HS-27A (cell line): ENCODE measurements at regions not wholly inside any gene's neighbourhood (a gene's known extent, or its start where the extent isn't known, plus 50 kb on each side); places are given as distances from the start of the nearest gene placed in this dataset.

ENCODE experiments used
- DNase-seq: peaks from one replicate; pipeline ENCODE4 v3.0.0-alpha.2; 2012; ENCODE audit warnings: low read depth, missing footprints

DNA sequence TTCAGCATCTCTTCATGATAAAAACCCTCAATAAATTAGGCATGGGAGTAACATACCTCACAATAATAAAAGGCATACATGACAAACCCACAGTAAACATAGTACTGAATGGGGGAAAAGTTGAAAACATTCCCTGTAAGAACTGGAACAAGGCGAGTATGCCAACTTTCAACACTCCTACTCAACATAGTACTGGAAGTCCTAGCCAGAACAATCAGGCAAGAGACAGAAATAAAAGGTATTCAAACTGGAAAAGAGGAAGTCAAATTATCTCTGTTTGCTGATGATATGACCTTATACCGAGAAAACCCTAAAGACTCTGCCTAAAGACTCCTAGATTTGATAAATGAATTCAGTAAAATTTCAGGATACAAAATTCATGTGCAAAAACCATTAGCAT lies 167.6 kb downstream of the TMEM38B start:
- DNase-seq, result no peak

DNA sequence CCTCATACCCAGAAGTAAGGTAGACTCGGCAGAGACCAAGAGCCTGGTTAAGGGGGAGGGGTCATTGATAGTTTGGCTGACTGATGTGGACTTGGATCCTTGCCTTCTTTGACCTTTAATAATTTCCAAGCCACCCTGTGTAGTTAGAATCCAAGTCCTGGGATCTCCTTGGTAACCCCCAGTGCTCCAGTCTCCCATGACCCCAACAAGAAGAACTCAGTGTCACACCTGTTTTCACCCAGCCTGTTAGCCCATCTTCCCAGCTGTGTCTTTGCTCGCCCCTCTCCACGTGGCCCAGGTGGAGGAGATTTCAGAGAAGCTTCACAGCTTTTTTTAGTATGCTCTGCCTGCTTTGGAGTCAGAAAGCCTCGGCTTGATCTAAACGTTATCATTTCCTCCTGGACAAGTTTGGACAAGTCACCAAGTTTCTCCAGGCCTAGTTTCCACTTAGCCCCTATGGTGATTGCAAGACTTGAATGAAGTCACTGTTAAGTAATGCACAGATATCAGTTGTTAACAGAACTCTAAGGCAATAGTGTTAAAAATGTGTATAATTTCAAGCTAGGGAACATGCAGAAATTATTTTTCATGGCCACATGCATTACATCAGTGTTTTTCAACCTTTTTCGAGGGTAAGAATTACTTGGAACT lies 170.0 kb downstream of the TMEM38B start:
- no peak for DNase-seq

DNA sequence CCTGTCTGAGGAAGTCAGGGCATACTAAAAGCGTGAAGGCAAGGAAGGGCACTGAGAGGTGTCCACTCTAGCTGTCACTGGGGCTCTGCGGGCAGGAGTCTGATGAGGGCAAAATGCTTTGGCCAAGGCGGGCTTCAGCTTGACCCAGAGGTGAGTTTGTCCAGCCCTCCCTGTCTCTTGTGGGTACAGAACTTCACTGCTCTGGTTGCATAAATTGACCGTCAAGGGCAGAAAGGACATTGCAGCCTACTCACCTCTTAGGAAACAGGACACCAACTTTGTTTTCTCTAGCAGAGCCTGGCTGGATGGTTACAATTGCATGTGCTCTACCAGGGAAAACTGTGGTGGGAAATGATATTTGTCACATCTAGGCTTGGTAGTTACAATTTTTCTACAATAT lies 170.9 kb downstream of the TMEM38B start:
- DNase-seq, result no peak

- DNase-seq, result no peak
These were observed 177.2 kb downstream of the TMEM38B start for GRCh38 chr9:105871540-105871939.

DNA sequence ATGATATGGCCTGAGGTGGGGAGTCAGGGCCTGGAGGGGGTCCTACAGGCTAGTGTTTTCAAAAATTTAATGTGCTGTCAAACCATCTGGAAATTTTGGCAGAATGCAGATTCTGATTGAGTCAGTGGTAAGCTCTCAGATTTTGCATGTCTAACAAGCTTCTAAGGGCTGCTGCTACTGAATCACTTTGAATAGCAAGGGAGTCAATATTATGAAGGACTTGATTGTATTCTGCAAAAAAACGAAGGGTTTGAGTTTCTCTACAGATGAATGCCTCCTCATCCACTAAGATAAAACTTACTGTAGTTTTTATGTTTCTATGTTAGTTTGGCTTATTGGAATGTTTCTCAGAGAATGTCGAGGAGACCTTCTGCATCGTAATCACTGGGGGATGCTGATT lies 179.5 kb downstream of the TMEM38B start:
- no peak for DNase-seq

GRCh38 chr9:105877721-105878120 lies 183.4 kb downstream of the TMEM38B start:
- DNase-seq, result no peak

GRCh38 chr9:105879181-105879580 lies 184.8 kb downstream of the TMEM38B start:
- DNase-seq, result no peak

DNA sequence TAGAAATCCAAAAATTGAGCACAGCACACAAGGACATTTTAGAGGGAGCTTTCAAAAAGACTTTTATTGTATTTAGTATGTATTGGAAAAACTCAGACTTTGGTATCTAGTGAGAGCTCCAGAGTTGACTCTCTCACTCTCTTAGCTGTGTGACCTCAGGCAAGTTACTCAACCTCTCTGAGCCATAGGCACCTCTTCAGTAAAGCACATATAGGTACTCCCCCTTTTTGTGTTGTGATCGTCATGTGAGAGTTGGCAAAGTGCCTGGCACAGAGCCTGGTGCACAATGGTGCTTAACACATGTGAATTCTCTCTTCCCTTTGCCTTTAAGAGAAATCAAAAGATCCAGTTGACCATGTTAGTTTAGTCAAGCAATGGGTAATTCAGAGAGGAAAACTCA lies 186.2 kb downstream of the TMEM38B start:
- DNase-seq, result no peak

- no peak for DNase-seq
These were observed 186.7 kb downstream of the TMEM38B start for GRCh38 chr9:105881021-105881420.

DNA sequence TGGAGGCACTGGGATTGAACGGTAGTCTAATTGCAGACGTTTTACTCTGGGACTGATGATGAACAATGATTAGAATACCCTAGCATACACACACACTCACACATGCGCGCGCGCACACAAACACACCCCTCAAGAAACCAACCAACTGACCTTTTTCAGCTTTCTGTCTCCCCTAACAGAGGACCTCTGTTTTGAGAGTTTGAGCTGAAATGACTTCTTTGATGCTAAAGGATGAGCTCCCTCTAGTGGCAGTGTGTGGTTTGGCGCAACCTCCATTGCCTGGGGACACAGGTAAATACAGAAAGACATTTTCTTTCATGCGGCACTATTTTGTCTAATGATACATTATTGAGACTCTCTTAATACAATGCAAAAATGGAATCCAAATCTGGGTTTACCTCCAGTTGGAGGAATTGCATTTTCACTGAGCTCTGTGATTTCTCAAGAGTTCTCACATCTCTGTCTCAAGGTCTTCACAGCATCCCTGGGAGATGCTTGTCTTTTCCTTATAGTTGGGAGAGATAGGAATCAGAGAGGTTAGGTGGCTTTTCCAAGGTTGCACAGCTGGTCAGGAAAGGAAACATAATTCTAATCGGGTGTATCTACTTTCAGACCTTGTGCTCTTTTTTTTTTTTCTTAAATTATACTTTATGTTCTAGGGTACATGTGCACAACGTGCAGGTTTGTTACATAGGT lies 187.5 kb downstream of the TMEM38B start:
- no peak for DNase-seq

- no peak for DNase-seq
These were observed 189.5 kb downstream of the TMEM38B start for GRCh38 chr9:105883847-105884246.

GRCh38 chr9:105884416-105884815 lies 190.1 kb downstream of the TMEM38B start:
- no peak for DNase-seq

DNA sequence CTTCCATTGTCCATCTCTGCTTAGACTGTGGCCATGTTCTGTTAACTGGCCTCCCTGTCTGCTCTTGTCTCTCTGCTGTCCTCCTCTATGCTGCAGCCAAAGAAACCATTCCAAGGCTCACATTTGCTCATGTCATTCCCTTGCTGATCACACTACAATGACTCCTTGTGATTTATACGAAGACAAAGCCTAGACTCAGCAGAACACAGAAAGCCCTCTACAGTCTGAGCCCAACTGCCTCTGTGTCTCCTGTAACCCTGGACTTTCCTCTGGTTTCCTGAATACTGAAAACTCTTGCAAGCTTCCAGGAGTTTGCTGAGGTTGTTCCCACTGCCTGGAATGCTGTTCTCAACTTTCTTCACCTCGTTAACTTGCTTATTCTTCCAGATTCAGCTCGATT lies 191.8 kb downstream of the TMEM38B start:
- DNase-seq, result no peak

DNA sequence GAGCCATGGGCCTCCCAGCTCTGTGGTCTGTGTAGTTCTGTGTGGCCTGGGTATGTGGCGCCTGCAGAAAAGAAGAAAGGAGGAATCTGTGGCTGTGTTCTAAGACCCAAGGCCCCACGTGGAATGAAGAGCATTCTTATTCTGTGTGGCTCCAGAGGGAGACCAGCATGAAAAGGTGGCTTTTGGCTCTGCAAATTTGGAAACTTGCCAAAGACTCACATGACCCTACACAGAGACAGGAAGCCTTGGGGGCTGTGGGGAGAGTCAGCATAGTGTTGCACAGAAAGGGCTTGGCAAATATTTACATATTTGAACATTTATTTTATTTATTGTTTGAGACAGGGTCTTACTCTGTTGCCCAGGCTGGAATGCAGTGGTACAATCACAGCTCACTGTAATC lies 193.3 kb downstream of the TMEM38B start:
- no peak for DNase-seq

DNA sequence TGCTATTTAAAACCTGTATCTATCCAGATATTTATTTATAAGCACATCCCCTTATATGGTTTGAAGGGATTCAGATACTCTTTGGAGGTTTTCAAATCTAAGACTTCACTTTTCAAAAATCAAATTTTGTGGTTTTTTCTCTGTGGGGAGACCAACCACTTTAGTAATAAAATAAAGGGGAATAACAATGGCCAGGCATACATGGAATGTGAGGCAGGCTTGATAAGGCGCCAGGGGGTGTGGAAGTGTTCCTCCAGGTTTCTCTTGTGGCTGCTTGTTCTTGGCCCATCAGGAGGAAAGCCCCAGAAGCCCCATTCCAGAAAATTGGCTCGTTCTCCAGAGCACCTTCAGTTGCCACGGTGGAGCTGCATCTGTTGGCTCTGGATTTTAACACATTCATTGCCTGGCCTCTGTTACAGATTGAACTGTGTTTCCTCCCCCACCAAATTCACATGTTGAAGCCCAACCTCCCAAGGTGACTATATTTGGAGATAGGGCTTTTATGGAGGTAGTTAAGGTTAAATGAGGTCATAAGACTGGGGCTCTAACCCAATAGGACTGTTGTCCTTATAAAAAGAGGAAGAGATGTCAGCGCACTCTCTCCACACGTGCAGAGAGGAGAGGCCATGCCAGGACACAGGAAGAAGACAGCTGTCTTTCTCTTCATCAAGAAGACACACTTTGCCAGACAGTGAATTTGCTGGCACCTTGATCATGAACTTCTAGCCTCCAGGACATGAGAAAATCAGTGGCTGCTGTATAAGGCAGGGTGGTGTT lies 195.9 kb downstream of the TMEM38B start:
- no peak for DNase-seq

DNA sequence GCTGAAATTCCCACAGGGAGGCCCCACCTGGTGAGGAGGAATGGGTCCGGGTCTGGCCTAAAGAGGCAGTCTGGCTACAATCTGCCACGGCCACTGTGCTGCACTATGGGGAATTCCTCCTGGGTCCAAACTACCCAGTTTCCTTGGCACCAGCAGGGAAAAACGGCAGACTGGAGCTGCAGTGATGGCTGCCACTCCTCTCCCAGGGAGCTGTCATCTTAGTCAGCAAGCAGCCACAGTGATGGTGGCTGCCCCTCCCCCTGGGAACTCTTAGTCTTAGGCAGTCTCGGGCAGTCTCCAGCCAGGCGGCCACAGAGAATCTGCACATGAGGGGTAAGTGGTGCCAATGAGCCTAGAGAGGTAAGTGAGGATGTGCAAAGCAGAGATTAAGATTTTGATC lies 205.8 kb downstream of the TMEM38B start:
- no peak for DNase-seq

DNA sequence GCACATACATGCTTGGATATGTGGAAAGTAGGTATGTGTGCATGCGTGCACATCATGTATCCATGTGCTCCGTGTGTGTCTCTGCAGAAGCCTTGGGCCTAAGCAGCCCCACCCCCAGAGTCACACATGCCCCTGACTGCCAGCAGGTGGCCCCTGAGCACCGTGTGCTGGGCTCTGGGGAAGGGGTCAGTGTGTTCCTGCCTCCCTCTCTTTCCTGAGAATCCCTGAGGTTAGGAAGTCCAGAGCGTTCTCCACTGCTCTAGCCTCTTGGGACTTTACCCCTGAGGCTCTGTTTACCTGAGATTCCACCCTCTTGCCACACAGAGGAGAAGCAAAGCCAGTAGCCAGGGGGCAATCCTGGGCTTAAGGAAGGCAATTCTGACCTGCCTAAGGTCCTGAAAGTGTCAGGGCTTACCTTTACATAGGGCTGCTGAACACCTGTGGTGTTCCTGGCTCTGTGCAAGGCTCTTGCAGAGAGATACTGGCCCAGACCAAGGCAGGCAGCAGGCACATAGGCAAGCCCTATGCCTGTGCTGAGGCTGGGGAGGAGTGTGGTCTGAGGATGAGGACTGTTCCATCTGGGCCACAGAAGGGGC lies 207.3 kb downstream of the TMEM38B start:
- no peak for DNase-seq

DNA sequence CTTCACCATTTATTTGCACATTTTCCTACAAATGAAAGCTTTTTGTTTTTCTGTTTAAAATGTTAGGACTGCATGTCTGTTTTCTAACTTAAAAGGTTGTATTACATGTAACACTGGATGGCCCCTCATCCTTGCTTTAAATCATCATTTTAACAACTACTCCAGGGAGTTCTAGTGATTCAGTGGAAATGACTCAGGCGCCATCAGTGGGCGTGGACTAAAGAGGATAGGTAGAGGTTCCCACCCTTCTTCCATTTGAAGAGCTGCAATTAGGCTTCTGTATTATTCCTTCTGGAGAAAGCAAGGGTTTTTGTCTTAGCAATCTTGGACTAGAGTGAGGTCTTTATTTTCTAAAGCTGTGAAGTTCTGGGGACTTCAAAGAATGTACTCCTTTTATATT lies 213.7 kb downstream of the TMEM38B start:
- DNase-seq, result no peak

DNA sequence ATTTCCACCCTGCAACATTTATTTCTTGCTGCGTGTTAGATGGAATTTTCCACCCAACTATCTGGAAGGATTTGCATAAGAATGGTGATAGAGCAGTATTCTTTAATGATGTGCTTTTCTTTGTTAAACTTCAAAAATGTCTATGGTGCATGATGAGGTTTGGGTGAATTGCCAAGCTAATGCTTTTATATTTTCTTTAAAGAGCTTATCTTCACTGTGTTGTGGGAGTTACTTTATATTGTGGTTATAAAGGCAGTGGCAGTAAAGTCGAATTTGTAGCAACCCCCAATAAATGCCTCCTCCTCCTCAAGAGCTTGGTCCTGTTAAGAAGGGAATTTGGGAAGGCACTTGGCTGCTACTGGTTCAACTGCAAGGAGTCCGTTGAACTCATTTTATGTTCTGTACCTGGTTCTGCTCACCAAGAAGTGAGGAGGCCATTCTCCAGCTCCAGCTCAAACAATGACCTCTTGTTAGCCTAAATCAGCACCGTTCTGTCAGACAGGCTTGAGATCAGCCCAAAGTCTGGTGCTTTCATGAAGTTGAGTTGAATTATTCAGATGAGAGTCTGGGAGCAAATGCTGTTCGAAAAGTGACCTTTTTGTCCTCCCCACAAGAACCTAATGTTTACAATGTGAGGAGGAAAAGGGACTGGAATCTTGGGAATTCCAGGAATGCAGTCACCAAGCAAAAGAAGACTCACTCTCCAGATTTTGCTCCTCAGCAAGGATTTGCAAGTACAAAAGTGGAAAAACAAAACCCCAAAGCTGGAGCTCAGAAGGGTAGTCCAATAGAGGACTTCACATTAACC lies 217.0 kb downstream of the TMEM38B start:
- peak; percentile 20 for DNase-seq

DNA sequence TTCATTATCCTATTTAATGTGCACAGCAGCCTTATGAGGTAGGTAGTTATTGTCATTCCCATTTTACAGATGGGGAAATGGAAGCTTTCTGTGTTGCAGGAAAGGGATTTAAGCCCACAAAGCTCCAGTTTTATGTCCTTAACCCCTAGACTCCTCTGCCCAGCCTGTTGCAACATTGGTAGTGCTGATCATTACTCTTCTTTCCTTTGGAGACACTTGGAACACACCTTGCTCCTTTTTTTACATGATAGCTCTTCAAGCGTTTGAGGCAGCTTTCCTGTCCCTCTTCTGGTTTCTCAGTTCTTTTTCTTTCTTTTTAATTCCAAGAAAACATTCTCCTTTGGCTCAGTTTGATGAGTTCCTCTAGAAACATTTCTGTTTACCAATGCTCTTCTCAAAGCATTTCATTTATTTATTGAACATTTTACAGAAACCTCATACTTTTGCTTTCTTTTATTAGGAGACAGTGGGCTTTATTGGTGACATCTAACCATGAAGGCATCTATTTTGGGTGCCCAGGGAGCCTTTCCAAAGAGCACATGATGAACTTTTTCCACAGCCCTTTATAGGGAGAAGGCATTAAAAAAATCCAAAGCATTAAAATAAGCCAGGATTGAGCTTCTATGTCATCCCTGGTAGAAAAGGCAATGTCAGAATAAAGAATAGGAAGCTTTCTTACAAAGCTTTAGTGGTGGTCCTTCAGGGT lies 218.0 kb downstream of the TMEM38B start:
- no peak for DNase-seq

- no peak for DNase-seq
These were observed 218.6 kb downstream of the TMEM38B start for GRCh38 chr9:105912863-105913516.
